IMR-90 (cell line): ENCODE measurements at regions not wholly inside any gene's neighbourhood (a gene's known extent, or its start where the extent isn't known, plus 50 kb on each side); places are given as distances from the start of the nearest gene placed in this dataset.

ENCODE experiments used
- ATAC-seq: fragments of 200-7000 bp; cut with Tn5 transposase; 2 replicates; pipeline ENCODE4 v1.9.1; 2020; ENCODE audit warnings: low read depth, mild to moderate bottlenecking, moderate library complexity
- BruUV-seq: library from RNA; stranded (reverse); fragments of 400-500 nt; replicated peaks from 2 replicates; lab custom pipeline; 2021; lab: Mats Ljungman, UMichigan
- CTCF ChIA-PET: fragments of 300-600 bp; formaldehyde crosslinking; extraction: SDS; loops from one replicate; lab custom pipeline; 2021; ENCODE audit warnings: antibody characterized with exemption; lab: Yijun Ruan, JAX
- POLR2A ChIA-PET: fragments of 300-600 bp; sonication (Branson Sonifier 250); formaldehyde crosslinking; loops from one replicate; lab custom pipeline; 2022; ENCODE audit warnings: antibody characterized with exemption; ENCODE audit not compliant: unreplicated experiment; lab: Charles Lee
- DNase-seq: peaks from one replicate; pipeline ENCODE4 v3.0.0; 2013
- H2AFZ ChIP-seq: replicated peaks from 2 replicates; pipeline ENCODE3; 2013; ENCODE audit warnings: low read length, mild to moderate bottlenecking; ENCODE audit not compliant: poor library complexity
- H2AK5ac ChIP-seq: 2 replicates; pipeline ENCODE4 v1.6.1; 2013; ENCODE audit warnings: low read depth, low read length, inconsistent platforms
- H2AK9ac ChIP-seq: replicated peaks from 2 replicates; pipeline ENCODE3; 2013; ENCODE audit warnings: mild to moderate bottlenecking, low read depth, low read length, moderate library complexity; ENCODE audit not compliant: poor library complexity
- H2BK120ac ChIP-seq: 2 replicates; pipeline ENCODE4 v1.6.1; 2013; ENCODE audit warnings: low read depth, low read length, inconsistent platforms
- H2BK15ac ChIP-seq: 3 replicates; pipeline ENCODE4 v1.6.1; 2013; ENCODE audit warnings: low read depth, low read length, inconsistent platforms
- H2BK20ac ChIP-seq: 2 replicates; pipeline ENCODE4 v1.6.1; 2013; ENCODE audit warnings: low read depth, mild to moderate bottlenecking, inconsistent platforms, low read length, moderate library complexity
- H2BK5ac ChIP-seq: 2 replicates; pipeline ENCODE4 v1.6.1; 2013; ENCODE audit warnings: mild to moderate bottlenecking, low read depth, low read length, inconsistent platforms; ENCODE audit not compliant: poor library complexity, severe bottlenecking
- H3K14ac ChIP-seq: replicated peaks from 2 replicates; pipeline ENCODE4 v1.6.1; 2013; ENCODE audit warnings: low read depth, low read length, inconsistent platforms
- H3K18ac ChIP-seq: 2 replicates; pipeline ENCODE4 v1.6.1; 2013; ENCODE audit warnings: low read depth, low read length, control low read depth
- H3K23ac ChIP-seq: 2 replicates; pipeline ENCODE4 v1.6.1; 2013; ENCODE audit warnings: low read depth, low read length, inconsistent platforms
- H3K27ac ChIP-seq: 2 replicates; pipeline ENCODE4 v1.5.1; 2013; ENCODE audit warnings: mild to moderate bottlenecking, control low read depth, low read length; ENCODE audit not compliant: insufficient read depth
- H3K27me3 ChIP-seq: 2 replicates; pipeline ENCODE4 v1.6.1; 2013; ENCODE audit warnings: low read length; ENCODE audit not compliant: control insufficient read depth, insufficient read depth
- H3K36me3 ChIP-seq: 2 replicates; pipeline ENCODE4 v1.6.1; 2013; ENCODE audit warnings: low read length, mixed read lengths; ENCODE audit not compliant: control insufficient read depth, insufficient read depth
- H3K4ac ChIP-seq: 2 replicates; pipeline ENCODE4 v1.6.1; 2013; ENCODE audit warnings: low read depth, low read length, inconsistent platforms
- H3K4me1 ChIP-seq: 2 replicates; pipeline ENCODE4 v1.6.1; 2013; ENCODE audit warnings: low read length, mixed read lengths; ENCODE audit not compliant: control insufficient read depth, insufficient read depth
- H3K4me2 ChIP-seq: 2 replicates; pipeline ENCODE4 v1.6.1; 2013; ENCODE audit warnings: low read depth, mild to moderate bottlenecking, control low read depth, low read length, moderate library complexity
- H3K4me3 ChIP-seq: 2 replicates; pipeline ENCODE4 v1.5.1; 2013; ENCODE audit warnings: low read depth, mild to moderate bottlenecking, control low read depth, low read length, moderate library complexity; ENCODE audit not compliant: insufficient read depth
- H3K56ac ChIP-seq: 2 replicates; pipeline ENCODE4 v1.6.1; 2013; ENCODE audit warnings: low read length, inconsistent platforms; ENCODE audit not compliant: insufficient read depth; ENCODE audit errors: extremely low read depth
- H3K79me1 ChIP-seq, 2 experiments: 2 replicates each; pipeline ENCODE4 v1.6.1; 2013; ENCODE audit warnings: low read length in 2 of 2, inconsistent platforms in 1 of 2, low read depth in 1 of 2
- H3K9ac ChIP-seq: 2 replicates; pipeline ENCODE4 v1.6.1; 2013; ENCODE audit warnings: low read depth, low read length, control low read depth
- H3K9me1 ChIP-seq: 2 replicates; pipeline ENCODE4 v1.6.1; 2013; ENCODE audit warnings: low read length, inconsistent platforms; ENCODE audit not compliant: insufficient read depth
- H3K9me3 ChIP-seq: 2 replicates; pipeline ENCODE4 v1.6.1; 2013; ENCODE audit warnings: low read length; ENCODE audit not compliant: control insufficient read depth, insufficient read depth
- H4K20me1 ChIP-seq: 2 replicates; pipeline ENCODE4 v1.6.1; 2013; ENCODE audit warnings: low read length, inconsistent platforms; ENCODE audit not compliant: insufficient read depth
- H4K5ac ChIP-seq: 2 replicates; pipeline ENCODE4 v1.6.1; 2013; ENCODE audit warnings: mild to moderate bottlenecking, low read depth, low read length, control low read depth
- H4K8ac ChIP-seq, 2 experiments: 2 replicates each; pipeline ENCODE4 v1.6.1; 2013; ENCODE audit warnings: low read depth in 2 of 2, low read length in 2 of 2, control low read depth in 1 of 2, inconsistent platforms in 1 of 2
- H4K91ac ChIP-seq: 2 replicates; pipeline ENCODE4 v1.6.1; 2013; ENCODE audit warnings: low read depth, low read length, inconsistent platforms; ENCODE audit not compliant: insufficient read depth
- CHD1 ChIP-seq: IDR thresholded peaks from 2 replicates; pipeline ENCODE4 v1.6.1; 2012; ENCODE audit warnings: low read depth, low read length, improper control_type of control experiment
- CTCF ChIP-seq: conservative IDR thresholded peaks from 2 replicates; pipeline ENCODE4 v1.5.1; 2012; ENCODE audit warnings: mild to moderate bottlenecking, low read depth, low read length, improper control_type of control experiment
- FOS ChIP-seq: fragments of 150-350 bp; IDR thresholded peaks from 2 replicates; pipeline ENCODE4 v1.6.1; 2016; ENCODE audit warnings: low read depth, low read length
- MXI1 ChIP-seq: IDR thresholded peaks from 2 replicates; pipeline ENCODE4 v1.6.1; 2012; ENCODE audit warnings: low read depth, mild to moderate bottlenecking, low read length, moderate library complexity, borderline replicate concordance
- NFE2L2 ChIP-seq: fragments of 150-350 bp; IDR thresholded peaks from 2 replicates; pipeline ENCODE4 v1.6.1; 2016; ENCODE audit warnings: low read depth, mild to moderate bottlenecking, low read length
- POLR2A ChIP-seq: IDR thresholded peaks from 2 replicates; pipeline ENCODE4 v1.6.1; 2012; ENCODE audit warnings: mild to moderate bottlenecking, low read depth, low read length
- RCOR1 ChIP-seq: IDR thresholded peaks from 2 replicates; pipeline ENCODE4 v1.6.1; 2012; ENCODE audit warnings: mild to moderate bottlenecking, low read length, improper control_type of control experiment; ENCODE audit not compliant: insufficient replicate concordance
- RFX5 ChIP-seq: IDR thresholded peaks from 2 replicates; pipeline ENCODE4 v1.8.0; 2012; ENCODE audit warnings: low read depth, mild to moderate bottlenecking, low read length, moderate library complexity
- USF2 ChIP-seq: fragments of 150-350 bp; IDR thresholded peaks from 2 replicates; pipeline ENCODE4 v1.6.1; 2017; ENCODE audit warnings: mild to moderate bottlenecking, antibody characterized with exemption, low read length, low read depth
- whole genome bisulfite sequencing, 2 experiments: methylation state at CpG; one replicate each; pipeline versions ENCODE4 v1.1.5 to v1.1.7; 2013; ENCODE audit warnings: missing lambda C conversion rate in 2 of 2; ENCODE audit not compliant: insufficient read length in 1 of 2; ENCODE audit errors: extremely low coverage in 2 of 2; 5-methylcytosine and 5-hydroxymethylcytosine counted together
- dilution Hi-C: fragments of 300-500 bp; cut with HindIII; formaldehyde crosslinking; loops from one replicate; pipeline ENCODE4 v1.14.3; 2018; ENCODE audit warnings: low sequenced_read_pairs; ENCODE audit not compliant: unreplicated experiment
- in situ Hi-C: fragments of 300-500 bp; cut with MboI; formaldehyde crosslinking; loops from 3 replicates; pipeline ENCODE4 v1.14.3; 2019; ENCODE audit warnings: low sequenced_read_pairs, inconsistent platforms, mixed read lengths
- intact Hi-C: fragments of 100-400 bp; cut with micrococcal nuclease; formaldehyde crosslinking; loops from 2 replicates; pipeline ENCODE4 v1.10.0; 2022

GRCh38 chr2:216974321-216975302, 114.7 kb upstream of the TNP1 start:
- no peaks in the 10 kb centered on the region; the same call in 1 of the 2 replicates for H3K27me3 ChIP-seq
- no peak overlapping the region for H3K14ac ChIP-seq
- H2AK9ac ChIP-seq = no peak overlapping the region
- no peak overlapping the region for H2BK15ac ChIP-seq
- ATAC-seq = no peak
- intact Hi-C loops (no loop called here), dilution Hi-C loops (no loop called here), in situ Hi-C loops (no loop called here)
- H4K91ac ChIP-seq = no peak overlapping the region
- POLR2A ChIA-PET = no interaction called here
- no peak overlapping the region for H3K4me3 ChIP-seq
- no peak overlapping the region for H4K8ac ChIP-seq
- peak overlapping the region; percentile 10; the same call in 1 of the 2 replicates for H3K27ac ChIP-seq
- H4K20me1 ChIP-seq = no peaks in the 10 kb centered on the region
- H3K9me3 ChIP-seq = 0 out of 2 replicates have a peak, but pooled peaks cover 2% of the 10 kb centered on the region
- H3K56ac ChIP-seq = no peak overlapping the region
- H3K79me1 ChIP-seq = no peaks in the 10 kb centered on the region
- H3K23ac ChIP-seq = no peak overlapping the region; the same call in 1 of the 2 replicates
- H3K36me3 ChIP-seq = no peaks in the 10 kb centered on the region
- no peak overlapping the region for H2BK120ac ChIP-seq
- no peaks in the 10 kb centered on the region for H3K9me1 ChIP-seq
- H2BK5ac ChIP-seq = no peak overlapping the region
- H3K18ac ChIP-seq = no peak overlapping the region; the same call in 1 of the 2 replicates
- no peak overlapping the region for H3K4me2 ChIP-seq
- no peak overlapping the region for H2AK5ac ChIP-seq
- peaks cover 2% of the 10 kb centered on the region; the same call in 1 of the 2 replicates for H3K4me1 ChIP-seq
- H2AFZ ChIP-seq = no peak overlapping the region
- no peak overlapping the region; the same call in 1 of the 2 replicates for H4K5ac ChIP-seq
- BruUV-seq = no TSS peak
- H3K4ac ChIP-seq = no peak overlapping the region
- 33% methylated on average over 1 of the region's 12 CpGs; no CpG with 5 or more reads in 1 of the 2 experiments for WGBS, 2 experiments
- CTCF ChIA-PET = no interaction called here
- no peak overlapping the region for H3K9ac ChIP-seq
- no peak for DNase-seq
- H2BK20ac ChIP-seq = no peak overlapping the region
- TF ChIP-seq CHD1 (no peak), RCOR1 (no peak), NFE2L2 (no peak), MXI1 (no peak), RFX5 (no peak), FOS (no peak), POLR2A (no peak), CTCF (no peak), USF2 (no peak)
